CD14-positive monocyte (primary cell): ENCODE measurements at regions not wholly inside any gene's neighbourhood (a gene's known extent, or its start where the extent isn't known, plus 50 kb on each side); places are given as distances from the start of the nearest gene placed in this dataset.

Experiments used
- DNase-seq, 3 donors: peaks; one replicate each; pipeline ENCODE4 v3.0.0-alpha.2; 2011 to 2022
- H2AFZ ChIP-seq: 2 replicates; pipeline ENCODE4 v1.6.0; 2012; ENCODE audit warnings: mild to moderate bottlenecking, low read depth, low read length, inconsistent platforms; ENCODE audit not compliant: insufficient read depth, poor library complexity, severe bottlenecking
- H3K27ac ChIP-seq, 2 donors: 1 replicate in 1 of 2; 2 replicates in 1 of 2; pipeline ENCODE4 v1.5.1; 2012 to 2013; ENCODE audit warnings: low read length in 2 of 2, control low read depth in 1 of 2, inconsistent platforms in 1 of 2, low read depth in 1 of 2, mild to moderate bottlenecking in 1 of 2
- H3K27me3 ChIP-seq, 2 donors: one replicate each; pipeline versions ENCODE4 v1.6.0 to v1.6.1; 2011 to 2013; ENCODE audit warnings: low read length in 2 of 2; ENCODE audit not compliant: control insufficient read depth in 2 of 2, insufficient read depth in 2 of 2
- H3K36me3 ChIP-seq, 2 donors: replicated peaks in 1 of 2; 1 replicate in 1 of 2; 2 replicates in 1 of 2; pipeline versions ENCODE4 v1.5.1 to v1.6.1; 2012 to 2013; ENCODE audit warnings: low read length in 2 of 2, control low read depth in 1 of 2, inconsistent platforms in 1 of 2, mild to moderate bottlenecking in 1 of 2; ENCODE audit not compliant: insufficient read depth in 2 of 2, control insufficient read depth in 1 of 2
- H3K4me1 ChIP-seq, 2 donors: 1 replicate in 1 of 2; 2 replicates in 1 of 2; pipeline versions ENCODE4 v1.5.1 to v1.6.1; 2012 to 2013; ENCODE audit warnings: low read length in 2 of 2, control low read depth in 1 of 2, inconsistent platforms in 1 of 2, mild to moderate bottlenecking in 1 of 2, moderate library complexity in 1 of 2; ENCODE audit not compliant: insufficient read depth in 2 of 2, control insufficient read depth in 1 of 2
- H3K4me2 ChIP-seq: replicated peaks from 2 replicates; pipeline ENCODE3; 2012; ENCODE audit warnings: low read length, moderate library complexity, mild to moderate bottlenecking; ENCODE audit not compliant: poor library complexity, severe bottlenecking; ENCODE audit errors: extremely low read depth
- H3K4me3 ChIP-seq, 3 experiments: fragments of 200-600 bp in 1 of 3; sonication (generic) in 1 of 3; replicated peaks in 1 of 3; 1 replicate in 2 of 3; 2 replicates in 1 of 3; pipeline ENCODE4 v1.5.1; 2011 to 2013; ENCODE audit warnings: low read length in 3 of 3, mild to moderate bottlenecking in 3 of 3, control low read depth in 2 of 3, low read depth in 2 of 3, inconsistent platforms in 1 of 3, moderate library complexity in 1 of 3
- H3K79me2 ChIP-seq: 2 replicates; pipeline ENCODE4 v1.6.0; 2012; ENCODE audit warnings: mild to moderate bottlenecking, control low read depth, inconsistent platforms, low read length, moderate library complexity; ENCODE audit not compliant: insufficient read depth
- H3K9ac ChIP-seq: 2 replicates; pipeline ENCODE4 v1.6.0; 2017; ENCODE audit warnings: low read length, mild to moderate bottlenecking; ENCODE audit not compliant: insufficient read depth, poor library complexity, severe bottlenecking
- H3K9me3 ChIP-seq, 2 donors: replicated peaks in 1 of 2; 1 replicate in 1 of 2; 2 replicates in 1 of 2; pipeline versions ENCODE4 v1.5.1 to v1.6.1; 2012 to 2013; ENCODE audit warnings: low read length in 2 of 2, control low read depth in 1 of 2; ENCODE audit not compliant: control insufficient read depth in 1 of 2, insufficient read depth in 1 of 2
- H4K20me1 ChIP-seq: 2 replicates; pipeline ENCODE4 v1.6.0; 2012; ENCODE audit warnings: mild to moderate bottlenecking, low read length, control low read depth, moderate library complexity; ENCODE audit not compliant: insufficient read depth
- H3K27ac Mint-ChIP-seq, 7 donors: one replicate each; pipeline ENCODE4 v1.8.0; 2020; ENCODE audit warnings: mild to moderate bottlenecking in 7 of 7, mixed read lengths in 7 of 7, moderate library complexity in 6 of 7, inconsistent platforms in 2 of 7
- H3K27me3 Mint-ChIP-seq, 3 donors: one replicate each; pipeline ENCODE4 v1.8.0; 2021 to 2022; ENCODE audit warnings: low read depth in 3 of 3, mild to moderate bottlenecking in 3 of 3, mixed read lengths in 3 of 3, moderate library complexity in 3 of 3, inconsistent platforms in 1 of 3
- H3K36me3 Mint-ChIP-seq, 2 donors: one replicate each; pipeline ENCODE4 v1.8.0; 2020; ENCODE audit warnings: mixed read lengths in 2 of 2, inconsistent platforms in 1 of 2, mild to moderate bottlenecking in 1 of 2
- H3K4me1 Mint-ChIP-seq: one replicate; pipeline ENCODE4 v1.8.0; 2020; ENCODE audit warnings: mild to moderate bottlenecking, mixed read lengths
- H3K4me3 Mint-ChIP-seq, 2 donors: one replicate each; pipeline ENCODE4 v1.8.0; 2020; ENCODE audit warnings: mild to moderate bottlenecking in 2 of 2, mixed read lengths in 2 of 2, moderate library complexity in 1 of 2
- H3K9me3 Mint-ChIP-seq, 7 donors: one replicate each; pipeline ENCODE4 v1.8.0; 2020 to 2022; ENCODE audit warnings: mixed read lengths in 7 of 7, mild to moderate bottlenecking in 6 of 7, moderate library complexity in 6 of 7, inconsistent platforms in 2 of 7
- CTCF ChIP-seq: fragments of 200-600 bp; IDR thresholded peaks from one replicate; pipeline ENCODE4 v1.8.0; 2022; ENCODE audit warnings: antibody characterized with exemption, mild to moderate bottlenecking
- WGBS: methylation state at CpG from one replicate; pipeline ENCODE4 v1.1.5; 2013; ENCODE audit warnings: missing lambda C conversion rate; ENCODE audit not compliant: insufficient coverage; 5-methylcytosine and 5-hydroxymethylcytosine counted together
- intact Hi-C, 2 donors: fragments of 100-400 bp; cut with micrococcal nuclease; formaldehyde crosslinking; loops; one replicate each; pipeline versions ENCODE4 v1.15.0 to v1.15.1; 2023

DNA sequence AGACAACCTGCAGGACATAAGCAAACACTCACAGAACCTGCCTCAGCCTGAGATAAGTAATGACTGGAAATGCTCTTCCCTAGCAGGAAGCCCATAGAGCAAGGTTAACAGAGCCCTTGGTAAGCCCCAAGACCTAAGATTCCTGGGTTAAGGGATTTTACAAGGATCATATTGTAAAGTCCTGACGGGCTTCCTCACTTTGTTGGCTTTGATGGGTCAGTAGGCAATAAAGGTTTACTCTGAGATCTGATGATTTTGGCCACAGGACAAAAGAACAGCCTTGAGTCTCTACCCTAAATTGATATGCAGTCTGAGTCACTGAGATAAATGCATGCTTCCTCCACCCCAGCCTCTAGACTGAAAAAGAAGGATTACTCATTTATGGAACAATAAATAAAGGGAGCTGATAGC lies 270.8 kb downstream of the HTR7 start:
- Mint-ChIP-seq H3K36me3 (no peaks in the 10 kb centered on the region), H3K27me3 (peaks cover 0 to 3% (median 2%) of the 10 kb centered on the region in 3 donors), H3K9me3 (peaks cover 0 to 2% (median 0%) of the 10 kb centered on the region in 7 donors), H3K4me3 (no peak overlapping the region), H3K27ac (no peak overlapping the region), H3K4me1 (no peaks in the 10 kb centered on the region)
- H3K4me2 ChIP-seq: no peak overlapping the region
- no peaks in the 10 kb centered on the region for H3K36me3 ChIP-seq
- H3K27me3 ChIP-seq: no peaks in the 10 kb centered on the region
- no peaks in the 10 kb centered on the region for H4K20me1 ChIP-seq
- DNase-seq: no peak
- no peaks in the 10 kb centered on the region for H3K4me1 ChIP-seq
- WGBS: no CpG with 5 or more reads among the region's 1 CpG
- no peaks in the 10 kb centered on the region for H3K9me3 ChIP-seq
- no peak overlapping the region for H3K4me3 ChIP-seq
- intact Hi-C loops: no loop called here
- H3K9ac ChIP-seq: no peak overlapping the region
- no peak for TF ChIP-seq CTCF
- no peak overlapping the region for H3K27ac ChIP-seq
- no peaks in the 10 kb centered on the region for H3K79me2 ChIP-seq
- H2AFZ ChIP-seq: no peak overlapping the region

- no peak overlapping the region for H3K27ac Mint-ChIP-seq
- no peak for TF ChIP-seq CTCF
- Histone ChIP-seq H3K9me3 (no peaks in the 10 kb centered on the region), H3K4me3 (no peak overlapping the region), H3K9ac (no peak overlapping the region), H2AFZ (no peak overlapping the region), H3K27me3 (no peaks in the 10 kb centered on the region), H3K4me2 (no peak overlapping the region), H3K27ac (no peak overlapping the region), H3K4me1 (no peaks in the 10 kb centered on the region), H3K36me3 (no peaks in the 10 kb centered on the region), H3K79me2 (no peaks in the 10 kb centered on the region), H4K20me1 (no peaks in the 10 kb centered on the region)
- no peaks in the 10 kb centered on the region for H3K4me1 Mint-ChIP-seq
- H3K36me3 Mint-ChIP-seq: no peaks in the 10 kb centered on the region
- 100% methylated on average over 1 of the region's 2 CpGs for WGBS
- H3K4me3 Mint-ChIP-seq: no peak overlapping the region
- intact Hi-C loops: no loop called here
- peaks cover 0 to 2% (median 0%) of the 10 kb centered on the region in 7 donors for H3K9me3 Mint-ChIP-seq
- no peak for DNase-seq
- peaks cover 0 to 5% (median 2%) of the 10 kb centered on the region in 3 donors for H3K27me3 Mint-ChIP-seq
Measured at GRCh38 chr10:90587561-90587960, 270.3 kb downstream of the HTR7 start.
